ENCODE measurements at regions not wholly inside any gene's neighbourhood (a gene's known extent, or its start where the extent isn't known, plus 50 kb on each side); places are given as distances from the start of the nearest gene placed in this dataset.

DNA sequence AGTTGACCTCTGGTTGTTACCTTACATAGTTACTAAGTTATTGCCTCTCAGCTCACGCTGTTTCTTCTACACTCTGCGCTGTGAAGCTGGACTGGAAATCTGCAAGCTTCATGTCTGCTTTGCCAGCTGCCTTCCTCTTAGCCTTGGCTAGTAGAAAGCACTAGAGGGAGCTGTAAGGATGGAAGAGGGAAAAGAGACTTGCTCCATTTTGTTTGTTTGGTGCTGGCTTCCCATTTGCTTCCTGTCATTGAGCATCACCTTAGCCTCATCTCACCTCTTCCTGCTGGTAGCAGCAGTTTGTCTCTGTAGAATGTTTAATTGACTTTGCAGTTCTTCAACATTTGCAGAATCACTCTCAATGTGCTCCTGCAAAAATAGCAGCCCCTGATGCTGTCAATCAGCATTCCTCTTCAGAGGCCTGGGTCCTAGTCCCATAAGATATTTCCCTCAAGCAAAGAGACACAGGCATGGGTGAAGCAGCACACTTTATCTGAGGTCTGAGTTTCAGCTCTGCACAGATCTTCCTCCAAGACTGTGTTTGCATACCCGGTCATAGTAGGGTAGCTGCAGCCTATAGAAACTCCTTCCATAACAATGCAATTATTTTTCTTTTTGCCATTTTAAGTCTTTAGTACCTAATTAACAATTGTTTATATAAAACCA is 302.2 kb upstream of the EPHA7 start:
- TF ChIP-seq, protein P1, sequence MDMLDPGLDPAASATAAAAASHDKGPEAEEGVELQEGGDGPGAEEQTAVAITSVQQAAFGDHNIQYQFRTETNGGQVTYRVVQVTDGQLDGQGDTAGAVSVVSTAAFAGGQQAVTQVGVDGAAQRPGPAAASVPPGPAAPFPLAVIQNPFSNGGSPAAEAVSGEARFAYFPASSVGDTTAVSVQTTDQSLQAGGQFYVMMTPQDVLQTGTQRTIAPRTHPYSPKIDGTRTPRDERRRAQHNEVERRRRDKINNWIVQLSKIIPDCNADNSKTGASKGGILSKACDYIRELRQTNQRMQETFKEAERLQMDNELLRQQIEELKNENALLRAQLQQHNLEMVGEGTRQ (IDR thresholded peaks at IDR 0.05; ENCODE audit: low read depth, low read length): no peak
- TF ChIP-seq, protein P1 (CRISPR knock-in tag; IDR thresholded peaks at IDR 0.05; ENCODE audit: borderline replicate concordance): no peak
- TF ChIP-seq ZNF326 (CRISPR knock-in tag; IDR thresholded peaks at IDR 0.05; ENCODE audit: borderline replicate concordance) (no peak), ZNF274 (CRISPR knock-in tag; IDR thresholded peaks at IDR 0.05) (no peak), ZNF792 (CRISPR knock-in tag; IDR thresholded peaks at IDR 0.05) (no peak), ZNF614 (CRISPR knock-in tag; IDR thresholded peaks at IDR 0.05; ENCODE audit: borderline replicate concordance) (no peak), MAF1 (CRISPR knock-in tag; IDR thresholded peaks at IDR 0.05; ENCODE audit: borderline replicate concordance) (no peak), ZNF3 (CRISPR knock-in tag; IDR thresholded peaks at IDR 0.05) (no peak), ZFAT (CRISPR knock-in tag; conservative IDR thresholded peaks at IDR 0.05) (no peak), RFX5 (IDR thresholded peaks at IDR 0.05; ENCODE audit: low read depth, low read length) (no peak), NR1H2 (CRISPR knock-in tag; IDR thresholded peaks at IDR 0.05; ENCODE audit: borderline replicate concordance, low read depth) (no peak), ZNF138 (CRISPR knock-in tag; IDR thresholded peaks at IDR 0.05; ENCODE audit: low read depth) (no peak)
- TF ChIP-seq, protein P2, sequence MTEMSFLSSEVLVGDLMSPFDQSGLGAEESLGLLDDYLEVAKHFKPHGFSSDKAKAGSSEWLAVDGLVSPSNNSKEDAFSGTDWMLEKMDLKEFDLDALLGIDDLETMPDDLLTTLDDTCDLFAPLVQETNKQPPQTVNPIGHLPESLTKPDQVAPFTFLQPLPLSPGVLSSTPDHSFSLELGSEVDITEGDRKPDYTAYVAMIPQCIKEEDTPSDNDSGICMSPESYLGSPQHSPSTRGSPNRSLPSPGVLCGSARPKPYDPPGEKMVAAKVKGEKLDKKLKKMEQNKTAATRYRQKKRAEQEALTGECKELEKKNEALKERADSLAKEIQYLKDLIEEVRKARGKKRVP (CRISPR knock-in tag; IDR thresholded peaks at IDR 0.05): no peak
- TF ChIP-seq, protein P3, sequence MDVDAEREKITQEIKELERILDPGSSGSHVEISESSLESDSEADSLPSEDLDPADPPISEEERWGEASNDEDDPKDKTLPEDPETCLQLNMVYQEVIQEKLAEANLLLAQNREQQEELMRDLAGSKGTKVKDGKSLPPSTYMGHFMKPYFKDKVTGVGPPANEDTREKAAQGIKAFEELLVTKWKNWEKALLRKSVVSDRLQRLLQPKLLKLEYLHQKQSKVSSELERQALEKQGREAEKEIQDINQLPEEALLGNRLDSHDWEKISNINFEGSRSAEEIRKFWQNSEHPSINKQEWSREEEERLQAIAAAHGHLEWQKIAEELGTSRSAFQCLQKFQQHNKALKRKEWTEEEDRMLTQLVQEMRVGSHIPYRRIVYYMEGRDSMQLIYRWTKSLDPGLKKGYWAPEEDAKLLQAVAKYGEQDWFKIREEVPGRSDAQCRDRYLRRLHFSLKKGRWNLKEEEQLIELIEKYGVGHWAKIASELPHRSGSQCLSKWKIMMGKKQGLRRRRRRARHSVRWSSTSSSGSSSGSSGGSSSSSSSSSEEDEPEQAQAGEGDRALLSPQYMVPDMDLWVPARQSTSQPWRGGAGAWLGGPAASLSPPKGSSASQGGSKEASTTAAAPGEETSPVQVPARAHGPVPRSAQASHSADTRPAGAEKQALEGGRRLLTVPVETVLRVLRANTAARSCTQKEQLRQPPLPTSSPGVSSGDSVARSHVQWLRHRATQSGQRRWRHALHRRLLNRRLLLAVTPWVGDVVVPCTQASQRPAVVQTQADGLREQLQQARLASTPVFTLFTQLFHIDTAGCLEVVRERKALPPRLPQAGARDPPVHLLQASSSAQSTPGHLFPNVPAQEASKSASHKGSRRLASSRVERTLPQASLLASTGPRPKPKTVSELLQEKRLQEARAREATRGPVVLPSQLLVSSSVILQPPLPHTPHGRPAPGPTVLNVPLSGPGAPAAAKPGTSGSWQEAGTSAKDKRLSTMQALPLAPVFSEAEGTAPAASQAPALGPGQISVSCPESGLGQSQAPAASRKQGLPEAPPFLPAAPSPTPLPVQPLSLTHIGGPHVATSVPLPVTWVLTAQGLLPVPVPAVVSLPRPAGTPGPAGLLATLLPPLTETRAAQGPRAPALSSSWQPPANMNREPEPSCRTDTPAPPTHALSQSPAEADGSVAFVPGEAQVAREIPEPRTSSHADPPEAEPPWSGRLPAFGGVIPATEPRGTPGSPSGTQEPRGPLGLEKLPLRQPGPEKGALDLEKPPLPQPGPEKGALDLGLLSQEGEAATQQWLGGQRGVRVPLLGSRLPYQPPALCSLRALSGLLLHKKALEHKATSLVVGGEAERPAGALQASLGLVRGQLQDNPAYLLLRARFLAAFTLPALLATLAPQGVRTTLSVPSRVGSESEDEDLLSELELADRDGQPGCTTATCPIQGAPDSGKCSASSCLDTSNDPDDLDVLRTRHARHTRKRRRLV (CRISPR knock-in tag; IDR thresholded peaks at IDR 0.05): no peak

Data from HepG2 (cell line).